HCT116 (cell line): ENCODE measurements at regions not wholly inside any gene's neighbourhood (a gene's known extent, or its start where the extent isn't known, plus 50 kb on each side); places are given as distances from the start of the nearest gene placed in this dataset.

Source experiments
- ATAC-seq: fragments of 200-7000 bp; cut with Tn5 transposase; 2 replicates; pipeline ENCODE4 v1.9.1; 2020; ENCODE audit warnings: mild to moderate bottlenecking, moderate library complexity
- BruUV-seq: library from RNA; stranded (reverse); fragments of 400-500 nt; replicated peaks from 2 replicates; lab custom pipeline; 2021; lab: Mats Ljungman, UMichigan
- CTCF ChIA-PET: fragments of 300-600 bp; sonication (Branson Sonifier 250); formaldehyde crosslinking; loops from one replicate; lab custom pipeline; 2021; ENCODE audit warnings: antibody characterized with exemption; lab: Charles Lee
- POLR2A ChIA-PET: fragments of 300-600, 350-600 bp; sonication (Branson Sonifier 250); formaldehyde crosslinking; loops from one replicate; lab custom pipeline; 2021; ENCODE audit warnings: antibody characterized with exemption; lab: Charles Lee
- RAD21 ChIA-PET, 2 experiments: fragments of 300-600 bp; sonication (Branson Sonifier 250); formaldehyde crosslinking; loops; one replicate each; lab custom pipeline; 2023; ENCODE audit warnings: low total read pairs in 2 of 2; ENCODE audit not compliant: uncharacterized antibody in 2 of 2, unreplicated experiment in 2 of 2, low non-redundant PET in 1 of 2; lab: Charles Lee
- DNase-seq: peaks from one replicate; pipeline ENCODE4 v3.0.0-alpha.2; 2010; ENCODE audit warnings: low read depth, low spot score
- H2AFZ ChIP-seq: fragments of 200-600 bp; shearing (Covaris generic), sonication (generic); 2 replicates; pipeline ENCODE4 v1.6.1; 2017; ENCODE audit warnings: low read depth, mixed run types, mixed read lengths, antibody characterized with exemption, low read length; ENCODE audit not compliant: poor library complexity, severe bottlenecking
- H3K27ac ChIP-seq: 2 replicates; pipeline ENCODE4 v1.5.1; 2012; ENCODE audit warnings: low read depth, low read length
- H3K27me3 ChIP-seq: fragments of 200-600 bp; sonication (generic); 2 replicates; pipeline ENCODE4 v1.6.1; 2016; ENCODE audit warnings: mixed run types, low read length, mixed read lengths; ENCODE audit not compliant: insufficient read depth
- H3K36me3 ChIP-seq, 2 experiments: fragments of 200-500 bp in 1 of 2; fragments of 200-600 bp in 1 of 2; sonication (Bioruptor generic) in 1 of 2; sonication (generic) in 1 of 2; 2 replicates each; pipeline versions ENCODE4 v1.5.1 to v1.6.1; 2014 to 2016; ENCODE audit warnings: low read length in 2 of 2, inconsistent platforms in 1 of 2, mixed read lengths in 1 of 2, mixed run types in 1 of 2; ENCODE audit not compliant: insufficient read depth in 2 of 2, control insufficient read depth in 1 of 2
- H3K4me1 ChIP-seq, 2 experiments: fragments of 200-600 bp in 1 of 2; sonication (generic) in 1 of 2; 2 replicates each; pipeline versions ENCODE4 v1.5.1 to v1.6.1; 2012 to 2017; ENCODE audit warnings: low read length in 2 of 2, inconsistent platforms in 1 of 2, mild to moderate bottlenecking in 1 of 2, mixed read lengths in 1 of 2, mixed run types in 1 of 2, moderate library complexity in 1 of 2; ENCODE audit not compliant: insufficient read depth in 2 of 2, control insufficient read depth in 1 of 2
- H3K4me2 ChIP-seq: fragments of 200-600 bp; sonication (generic); 2 replicates; pipeline ENCODE4 v1.6.1; 2017; ENCODE audit warnings: mixed run types, low read length, mixed read lengths
- H3K4me3 ChIP-seq, 2 experiments: fragments of 200-600 bp in 1 of 2; sonication (generic) in 1 of 2; replicated peaks in 1 of 2; 2 replicates each; pipeline ENCODE4 v1.5.1; 2011 to 2016; ENCODE audit warnings: low read length in 2 of 2, control low read depth in 1 of 2, low read depth in 1 of 2, mild to moderate bottlenecking in 1 of 2, mixed read lengths in 1 of 2, mixed run types in 1 of 2
- H3K79me2 ChIP-seq: fragments of 200-600 bp; sonication (generic); 2 replicates; pipeline ENCODE4 v1.6.1; 2017; ENCODE audit warnings: mild to moderate bottlenecking, mixed run types, low read length, moderate library complexity, mixed read lengths; ENCODE audit not compliant: insufficient read depth
- H3K9ac ChIP-seq: fragments of 200-600 bp; sonication (generic); 2 replicates; pipeline ENCODE4 v1.6.1; 2016; ENCODE audit warnings: low read length, mixed read lengths
- H3K9me2 ChIP-seq: fragments of 200-600 bp; sonication (generic), shearing (Covaris generic); 2 replicates; pipeline ENCODE4 v1.6.1; 2017; ENCODE audit warnings: mixed run types, mild to moderate bottlenecking, moderate library complexity; ENCODE audit not compliant: insufficient read depth
- H3K9me3 ChIP-seq, 2 experiments: fragments of 200-500 bp in 1 of 2; fragments of 200-600 bp in 1 of 2; sonication (Bioruptor generic) in 1 of 2; sonication (generic) in 1 of 2; 2 replicates each; pipeline ENCODE4 v1.6.1; 2014 to 2017; ENCODE audit warnings: low read length in 2 of 2, mixed read lengths in 2 of 2, inconsistent platforms in 1 of 2, low read depth in 1 of 2, mild to moderate bottlenecking in 1 of 2, mixed run types in 1 of 2, moderate library complexity in 1 of 2; ENCODE audit not compliant: control insufficient read depth in 1 of 2, insufficient read depth in 1 of 2
- H4K20me1 ChIP-seq: fragments of 200-600 bp; sonication (generic), shearing (Covaris generic); 2 replicates; pipeline ENCODE4 v1.6.1; 2017; ENCODE audit warnings: mixed run types, mild to moderate bottlenecking, moderate library complexity; ENCODE audit not compliant: insufficient read depth
- CBX3 ChIP-seq: IDR thresholded peaks from 2 replicates; pipeline ENCODE4 v1.6.1; 2012; ENCODE audit warnings: low read depth
- CTCF ChIP-seq, 3 experiments: fragments of 200-600 bp in 1 of 3; sonication (generic) in 1 of 3; IDR thresholded peaks in 2 of 3; conservative IDR thresholded peaks in 1 of 3; 2 replicates each; pipeline ENCODE4 v1.5.1; 2012 to 2017; ENCODE audit warnings: low read depth in 2 of 3, low read length in 2 of 3, antibody characterized with exemption in 1 of 3, borderline replicate concordance in 1 of 3, control low read depth in 1 of 3, mild to moderate bottlenecking in 1 of 3, mixed read lengths in 1 of 3, mixed run types in 1 of 3, moderate library complexity in 1 of 3; ENCODE audit not compliant: insufficient read depth in 1 of 3
- EZH2 ChIP-seq: fragments of 200-600 bp; sonication (generic); IDR thresholded peaks from 2 replicates; pipeline ENCODE4 v1.6.1; 2017; ENCODE audit warnings: antibody characterized with exemption, mixed run types
- POLR2A ChIP-seq: IDR thresholded peaks from 2 replicates; pipeline ENCODE4 v1.7.0; 2011; ENCODE audit warnings: borderline replicate concordance; ENCODE audit not compliant: insufficient read depth, insufficient read length; ENCODE audit errors: extremely low read depth
- POLR2AphosphoS5 ChIP-seq: IDR thresholded peaks from 2 replicates; pipeline ENCODE4 v1.6.1; 2011; ENCODE audit warnings: mild to moderate bottlenecking, low read depth, low read length, moderate library complexity
- REST ChIP-seq: IDR thresholded peaks from 2 replicates; pipeline ENCODE4 v1.6.1; 2012; ENCODE audit warnings: low read depth
- SIN3A ChIP-seq: IDR thresholded peaks from 2 replicates; pipeline ENCODE4 v1.6.1; 2012; ENCODE audit warnings: low read depth
- SP1 ChIP-seq: IDR thresholded peaks from 2 replicates; pipeline ENCODE4 v1.6.1; 2012; ENCODE audit warnings: low read depth
- ZBTB33 ChIP-seq: IDR thresholded peaks from 2 replicates; pipeline ENCODE4 v1.6.1; 2011; ENCODE audit warnings: mild to moderate bottlenecking, low read length, moderate library complexity; ENCODE audit not compliant: insufficient replicate concordance; ENCODE audit errors: extremely low read depth
- ZNF274 ChIP-seq: fragments of 200-500 bp; sonication (Bioruptor generic); IDR thresholded peaks from 2 replicates; pipeline ENCODE4 v1.6.1; 2014; ENCODE audit warnings: mild to moderate bottlenecking, low read depth, low read length, inconsistent platforms
- intact Hi-C: fragments of 100-400 bp; cut with micrococcal nuclease; formaldehyde crosslinking; loops from 2 replicates; pipeline ENCODE4 v1.10.0; 2022

GRCh38 chr5:118336468-118336867, 651.9 kb downstream of the DTWD2 start (continued):
- no peak for TF ChIP-seq REST
- TF ChIP-seq ZNF274: no peak

GRCh38 chr5:118327389-118327788, 661.0 kb downstream of the DTWD2 start:
- H3K27me3 ChIP-seq: no peaks in the 10 kb centered on the region
- H3K9ac ChIP-seq: no peak overlapping the region
- intact Hi-C loops: no loop called here
- ChIA-PET CTCF (no interaction called here), POLR2A (no interaction called here), RAD21 (no interaction called here)
- no peaks in the 10 kb centered on the region for H3K4me1 ChIP-seq
- H2AFZ ChIP-seq: no peak overlapping the region
- no peak overlapping the region for H3K4me3 ChIP-seq
- H3K9me2 ChIP-seq: no peaks in the 10 kb centered on the region
- BruUV-seq: no TSS peak
- ATAC-seq (no peak), DNase-seq (no peak)
- no peak overlapping the region for H3K4me2 ChIP-seq
- H3K79me2 ChIP-seq: no peaks in the 10 kb centered on the region
- H3K36me3 ChIP-seq: no peaks in the 10 kb centered on the region
- H3K9me3 ChIP-seq: no peaks in the 10 kb centered on the region
- H3K27ac ChIP-seq: no peak overlapping the region
- no peak for TF ChIP-seq SIN3A
- TF ChIP-seq POLR2A: no peak
- no peak for TF ChIP-seq CTCF (IDR thresholded peaks at IDR 0.05 in 2 of 3, conservative IDR thresholded peaks at IDR 0.05 in 1 of 3; ENCODE audit: borderline replicate concordance in 1 of 3, insufficient read depth in 1 of 3, low read depth in 2 of 3, low read length in 2 of 3)
- TF ChIP-seq CBX3: no peak
- TF ChIP-seq EZH2: no peak
- TF ChIP-seq SP1: no peak
- no peak for TF ChIP-seq ZBTB33
- TF ChIP-seq POLR2AphosphoS5: no peak
- TF ChIP-seq, all 23 proteins: peak for 0
- H4K20me1 ChIP-seq: no peaks in the 10 kb centered on the region
